SK-N-SH (cell line): ENCODE measurements at regions not wholly inside any gene's neighbourhood (a gene's known extent, or its start where the extent isn't known, plus 50 kb on each side); places are given as distances from the start of the nearest gene placed in this dataset.

Experiments used
- CTCF ChIA-PET: fragments of 300-600, 350-600 bp; formaldehyde crosslinking; extraction: SDS; loops from one replicate; lab custom pipeline; 2021; lab: Yijun Ruan, JAX
- POLR2A ChIA-PET: fragments of 350-600 bp; sonication (Branson Sonifier 250); formaldehyde crosslinking; extraction: SDS; loops from one replicate; lab custom pipeline; 2020; ENCODE audit warnings: antibody characterized with exemption, inconsistent platforms; lab: Yijun Ruan, JAX
- DNase-seq: peaks from one replicate; pipeline ENCODE4 v3.0.0; 2012
- H2AFZ ChIP-seq: fragments of 200-600 bp; sonication (generic); 2 replicates; pipeline ENCODE4 v1.8.1; 2016; ENCODE audit warnings: antibody characterized with exemption, mild to moderate bottlenecking, low read depth
- H3F3A ChIP-seq: fragments of 200-600 bp; sonication (generic); replicated peaks from 2 replicates; pipeline ENCODE3; 2016; ENCODE audit warnings: antibody characterized with exemption, mild to moderate bottlenecking; ENCODE audit not compliant: insufficient read depth
- H3K27ac ChIP-seq, 2 experiments: fragments of 200-500 bp in 1 of 2; fragments of 200-600 bp in 1 of 2; sonication (Bioruptor generic) in 1 of 2; sonication (generic), shearing (Covaris generic) in 1 of 2; 2 replicates each; pipeline versions ENCODE4 v1.5.1 to v1.6.1; 2014 to 2016; ENCODE audit warnings: low read depth in 2 of 2, inconsistent platforms in 1 of 2, low read length in 1 of 2, mild to moderate bottlenecking in 1 of 2, mixed read lengths in 1 of 2
- H3K27me3 ChIP-seq: fragments of 200-600 bp; sonication (generic), shearing (Covaris generic); 2 replicates; pipeline ENCODE4 v1.6.1; 2016; ENCODE audit warnings: mixed run types; ENCODE audit not compliant: insufficient read depth
- H3K36me3 ChIP-seq, 2 experiments: fragments of 200-500 bp in 1 of 2; fragments of 200-600 bp in 1 of 2; sonication (Bioruptor generic) in 1 of 2; sonication (generic) in 1 of 2; replicated peaks in 1 of 2; 2 replicates each; pipeline versions ENCODE3 to v1.5.1; 2014 to 2016; ENCODE audit warnings: low read length in 1 of 2, mild to moderate bottlenecking in 1 of 2; ENCODE audit not compliant: insufficient read depth in 2 of 2, control insufficient read depth in 1 of 2
- H3K4me1 ChIP-seq, 2 experiments: fragments of 200-500 bp in 1 of 2; fragments of 200-600 bp in 1 of 2; sonication (Bioruptor generic) in 1 of 2; sonication (generic), shearing (Covaris generic) in 1 of 2; 2 replicates each; pipeline versions ENCODE4 v1.5.1 to v1.6.1; 2014 to 2016; ENCODE audit warnings: low read depth in 1 of 2, low read length in 1 of 2, mixed run types in 1 of 2; ENCODE audit not compliant: insufficient read depth in 2 of 2, control insufficient read depth in 1 of 2
- H3K4me2 ChIP-seq: fragments of 200-600 bp; sonication (generic), shearing (Covaris generic); 2 replicates; pipeline ENCODE4 v1.6.1; 2017; ENCODE audit warnings: mixed run types
- H3K4me3 ChIP-seq, 2 experiments: fragments of 200-500 bp in 1 of 2; fragments of 200-600 bp in 1 of 2; sonication (Bioruptor generic) in 1 of 2; sonication (generic), shearing (Covaris generic) in 1 of 2; 2 replicates each; pipeline versions ENCODE4 v1.5.1 to v1.8.1; 2014 to 2016; ENCODE audit warnings: low read depth in 2 of 2, inconsistent platforms in 1 of 2, low read length in 1 of 2, mild to moderate bottlenecking in 1 of 2, mixed read lengths in 1 of 2, moderate library complexity in 1 of 2
- H3K79me2 ChIP-seq: fragments of 200-600 bp; sonication (generic); 2 replicates; pipeline ENCODE4 v1.8.1; 2017; ENCODE audit warnings: mild to moderate bottlenecking; ENCODE audit not compliant: insufficient read depth
- H3K9ac ChIP-seq: fragments of 200-600 bp; sonication (generic); 2 replicates; pipeline ENCODE4 v1.6.1; 2017; ENCODE audit warnings: mixed run types
- H3K9me2 ChIP-seq: fragments of 200-600 bp; sonication (generic); 2 replicates; pipeline ENCODE4 v1.6.1; 2017; ENCODE audit warnings: mixed run types
- H3K9me3 ChIP-seq: fragments of 200-600 bp; sonication (generic); 2 replicates; pipeline ENCODE4 v1.6.1; 2017; ENCODE audit warnings: mixed run types, mild to moderate bottlenecking, moderate library complexity
- H4K20me1 ChIP-seq: fragments of 200-600 bp; sonication (generic); 2 replicates; pipeline ENCODE4 v1.6.1; 2017; ENCODE audit warnings: mild to moderate bottlenecking, mixed run types; ENCODE audit not compliant: insufficient read depth
- CHD2 ChIP-seq: fragments of 150-350 bp; IDR thresholded peaks from 2 replicates; pipeline ENCODE4 v1.6.1; 2018; ENCODE audit warnings: low read length; ENCODE audit not compliant: partially characterized antibody
- EP300 ChIP-seq, 2 experiments: IDR thresholded peaks; 2 replicates each; pipeline versions ENCODE4 v1.4.0 to v1.6.1; 2012; ENCODE audit warnings: borderline replicate concordance in 1 of 2, low read depth in 1 of 2, low read length in 1 of 2
- FOXJ3 ChIP-seq: sonication (generic); formaldehyde crosslinking; IDR thresholded peaks from 2 replicates; pipeline ENCODE4 v1.5.1; 2020; ENCODE audit warnings: mild to moderate bottlenecking, missing genetic modification reagents
- MAX ChIP-seq: IDR thresholded peaks from 2 replicates; pipeline ENCODE4 v1.4.0; 2012; ENCODE audit warnings: low read depth
- MEF2A ChIP-seq: IDR thresholded peaks from 2 replicates; pipeline ENCODE4 v1.4.0; 2012; ENCODE audit warnings: low read depth, borderline replicate concordance
- MXI1 ChIP-seq: IDR thresholded peaks from 2 replicates; pipeline ENCODE4 v1.6.1; 2012; ENCODE audit warnings: mild to moderate bottlenecking, low read depth, low read length, improper control_type of control experiment
- NFIC ChIP-seq: IDR thresholded peaks from 2 replicates; pipeline ENCODE4 v1.4.0; 2012; ENCODE audit warnings: borderline replicate concordance
- NRF1 ChIP-seq: IDR thresholded peaks from 2 replicates; pipeline ENCODE4 v1.6.1; 2012; ENCODE audit warnings: low read depth, mild to moderate bottlenecking, low read length
- POLR2AphosphoS5 ChIP-seq: IDR thresholded peaks from 2 replicates; pipeline ENCODE4 v1.6.1; 2012; ENCODE audit warnings: low read depth, low read length
- RAD21 ChIP-seq: IDR thresholded peaks from 2 replicates; pipeline ENCODE4 v1.6.1; 2012; ENCODE audit warnings: mild to moderate bottlenecking, low read length
- RCOR1 ChIP-seq: fragments of 150-350 bp; IDR thresholded peaks from 2 replicates; pipeline ENCODE4 v1.6.1; 2017; ENCODE audit warnings: antibody characterized with exemption, low read length
- SIN3A ChIP-seq: IDR thresholded peaks from 2 replicates; pipeline ENCODE4 v1.6.1; 2012; ENCODE audit warnings: low read depth, mild to moderate bottlenecking, low read length, moderate library complexity, borderline replicate concordance
- TAF1 ChIP-seq: IDR thresholded peaks from 2 replicates; pipeline ENCODE4 v1.6.1; 2012; ENCODE audit warnings: low read depth, mild to moderate bottlenecking, low read length, moderate library complexity, borderline replicate concordance
- TCF12 ChIP-seq: IDR thresholded peaks from 2 replicates; pipeline ENCODE4 v1.4.0; 2012
- USF1 ChIP-seq: IDR thresholded peaks from 2 replicates; pipeline ENCODE4 v1.4.0; 2012; ENCODE audit warnings: low read depth, borderline replicate concordance
- WGBS: methylation state at CpG from one replicate; pipeline ENCODE4 v1.1.6; 2017; ENCODE audit warnings: low lambda C conversion rate; 5-methylcytosine and 5-hydroxymethylcytosine counted together
- TF ChIP-seq, protein P1 (sequence below): fragments of 150-350 bp; IDR thresholded peaks from 2 replicates; pipeline ENCODE4 v1.6.1; 2016; ENCODE audit warnings: mild to moderate bottlenecking, low read depth, low read length

- Histone ChIP-seq H3K9me3 (no peaks in the 10 kb centered on the region), H3K4me1 (no peaks in the 10 kb centered on the region), H3K4me2 (no peak overlapping the region), H3K36me3 (no peaks in the 10 kb centered on the region), H4K20me1 (no peaks in the 10 kb centered on the region), H3F3A (no peaks in the 10 kb centered on the region), H3K27me3 (no peaks in the 10 kb centered on the region), H2AFZ (no peak overlapping the region), H3K9me2 (no peaks in the 10 kb centered on the region), H3K9ac (no peak overlapping the region), H3K27ac (no peak overlapping the region), H3K4me3 (no peak overlapping the region), H3K79me2 (no peaks in the 10 kb centered on the region)
- no peak for TF ChIP-seq POLR2AphosphoS5
- TF ChIP-seq RCOR1: no peak
- TF ChIP-seq TAF1: no peak
- no peak for DNase-seq
- CTCF ChIA-PET: interaction anchor here (1.5 kb wide), 1 partner anchor 25 kb away, joined by 3 read pairs; no protein-coding TSS in a partner anchor
- WGBS: 4% methylated on average over 2 of the region's 3 CpGs
- POLR2A ChIA-PET: no interaction called here
These were observed 182.9 kb upstream of the RORA start for GRCh38 chr15:61411902-61412510.

DNA sequence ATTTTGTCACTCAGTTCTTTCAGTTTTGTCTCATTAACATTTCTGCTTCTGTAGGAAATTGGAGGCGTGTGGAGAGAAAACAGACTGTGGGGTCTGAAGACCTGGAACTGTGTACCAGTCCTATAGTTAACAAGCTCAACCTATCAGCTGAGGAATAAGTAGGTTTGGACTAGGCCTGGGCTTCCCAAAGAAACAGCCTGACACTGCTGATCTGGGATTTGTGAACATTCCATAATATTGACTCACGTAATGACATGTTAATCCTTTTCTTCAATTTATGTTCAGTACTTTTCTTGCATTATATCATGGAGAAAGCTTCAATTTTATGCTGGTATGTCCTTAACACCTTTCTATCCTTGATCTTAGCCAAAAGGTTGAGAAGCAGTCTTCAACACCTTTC, 181.6 kb upstream of the RORA start:
- Histone ChIP-seq H3K9me3 (no peaks in the 10 kb centered on the region), H3K9me2 (no peaks in the 10 kb centered on the region), H3K4me3 (no peak overlapping the region), H3K27ac (no peak overlapping the region), H3K9ac (no peak overlapping the region), H3F3A (no peaks in the 10 kb centered on the region), H3K36me3 (no peaks in the 10 kb centered on the region), H3K4me1 (no peaks in the 10 kb centered on the region), H3K79me2 (no peaks in the 10 kb centered on the region), H3K27me3 (no peaks in the 10 kb centered on the region), H4K20me1 (no peaks in the 10 kb centered on the region), H2AFZ (no peak overlapping the region), H3K4me2 (no peak overlapping the region)
- TF ChIP-seq CHD2 (no peak), USF1 (no peak), NRF1 (no peak), RCOR1 (no peak), RAD21 (no peak), MEF2A (no peak), TCF12 (no peak), MXI1 (no peak), MAX (no peak), NFIC (no peak), SIN3A (no peak), POLR2AphosphoS5 (no peak), FOXJ3 (CRISPR knock-in tag) (no peak), EP300 (IDR thresholded peaks at IDR 0.05; ENCODE audit: borderline replicate concordance in 1 of 2, low read depth in 1 of 2, low read length in 1 of 2) (no peak)
- TF ChIP-seq, protein P1, sequence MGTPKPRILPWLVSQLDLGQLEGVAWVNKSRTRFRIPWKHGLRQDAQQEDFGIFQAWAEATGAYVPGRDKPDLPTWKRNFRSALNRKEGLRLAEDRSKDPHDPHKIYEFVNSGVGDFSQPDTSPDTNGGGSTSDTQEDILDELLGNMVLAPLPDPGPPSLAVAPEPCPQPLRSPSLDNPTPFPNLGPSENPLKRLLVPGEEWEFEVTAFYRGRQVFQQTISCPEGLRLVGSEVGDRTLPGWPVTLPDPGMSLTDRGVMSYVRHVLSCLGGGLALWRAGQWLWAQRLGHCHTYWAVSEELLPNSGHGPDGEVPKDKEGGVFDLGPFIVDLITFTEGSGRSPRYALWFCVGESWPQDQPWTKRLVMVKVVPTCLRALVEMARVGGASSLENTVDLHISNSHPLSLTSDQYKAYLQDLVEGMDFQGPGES: no peak
- CTCF ChIA-PET: no interaction called here
- POLR2A ChIA-PET: no interaction called here
- 27% methylated on average over 2 of the region's 2 CpGs for WGBS
- DNase-seq: no peak
